SK-N-SH treated with all-trans-retinoic acid at 6 μM for 48 hours (cell line): ENCODE measurements at regions not wholly inside any gene's neighbourhood (a gene's known extent, or its start where the extent isn't known, plus 50 kb on each side); places are given as distances from the start of the nearest gene placed in this dataset.

Source experiments
- CREB5 ChIP-seq: fragments of 250-450 bp; sonication (Bioruptor Pico); IDR thresholded peaks from 2 replicates; pipeline ENCODE4 v1.5.1; 2020; ENCODE audit warnings: low read depth, mild to moderate bottlenecking, moderate library complexity
- CSRNP3 ChIP-seq: fragments of 250-450 bp; sonication (Bioruptor Pico); IDR thresholded peaks from 2 replicates; pipeline ENCODE4 v1.5.1; 2021; ENCODE audit warnings: mild to moderate bottlenecking, moderate library complexity
- PPARA ChIP-seq: fragments of 250-450 bp; sonication (Bioruptor Pico); IDR thresholded peaks from 2 replicates; pipeline ENCODE4 v1.5.0; 2020; ENCODE audit warnings: mild to moderate bottlenecking, borderline replicate concordance
- SNAI2 ChIP-seq: fragments of 250-450 bp; sonication (Bioruptor Pico); IDR thresholded peaks from 2 replicates; pipeline ENCODE4 v1.5.0; 2020; ENCODE audit warnings: mild to moderate bottlenecking, moderate library complexity
- TOX ChIP-seq: fragments of 250-450 bp; sonication (Bioruptor Pico); IDR thresholded peaks from 2 replicates; pipeline ENCODE4 v1.8.0; 2021; ENCODE audit warnings: mild to moderate bottlenecking, moderate library complexity, borderline replicate concordance
- ZFP3 ChIP-seq: fragments of 250-450 bp; sonication (Bioruptor Pico); IDR thresholded peaks from 2 replicates; pipeline ENCODE4 v1.5.0; 2020; ENCODE audit warnings: mild to moderate bottlenecking, moderate library complexity
- TF ChIP-seq, protein P1 (sequence below): fragments of 250-450 bp; sonication (Bioruptor Pico); IDR thresholded peaks from 2 replicates; pipeline ENCODE4 v1.5.0; 2020; ENCODE audit warnings: mild to moderate bottlenecking, moderate library complexity
- TF ChIP-seq, protein P2 (sequence below): fragments of 250-450 bp; sonication (Bioruptor Pico); IDR thresholded peaks from 2 replicates; pipeline ENCODE4 v1.8.0; 2020; ENCODE audit warnings: mild to moderate bottlenecking, moderate library complexity, borderline replicate concordance

DNA sequence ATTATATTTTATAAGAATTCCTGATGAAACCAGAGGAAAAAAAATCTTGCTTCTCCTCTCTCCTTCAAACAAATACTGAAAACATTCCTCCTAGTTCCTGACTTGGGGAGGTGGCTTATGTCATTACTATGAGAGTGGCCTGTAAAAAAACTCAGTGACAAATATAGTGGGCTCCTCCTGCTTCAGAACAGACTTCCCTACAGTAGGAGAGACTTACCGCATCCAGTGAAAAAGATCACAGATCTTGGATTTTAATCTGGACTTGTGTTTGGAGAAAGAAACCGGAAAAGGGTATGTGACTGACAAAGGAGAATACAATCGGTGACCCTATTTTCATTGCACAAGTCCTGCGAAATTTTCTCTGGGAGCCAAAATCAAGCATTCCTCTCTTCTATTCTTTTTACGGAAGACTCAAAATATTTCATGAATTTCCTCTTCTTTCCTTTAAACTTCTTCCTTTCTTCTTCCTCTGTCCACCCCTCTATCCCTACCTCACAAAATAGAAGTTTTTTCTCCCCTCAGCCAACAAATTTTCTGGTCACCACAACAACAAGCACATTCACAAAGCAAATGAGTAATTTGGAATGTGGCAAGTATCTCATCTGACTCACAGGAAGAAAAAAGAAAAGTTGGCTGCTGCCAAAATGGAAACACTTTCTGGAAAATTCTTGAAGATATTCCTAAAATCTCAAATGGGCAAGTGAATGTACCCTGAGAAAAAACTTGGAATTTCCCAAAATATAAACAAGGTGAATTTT lies 185.1 kb upstream of the CDKN3 start:
- TF ChIP-seq ZFP3 (CRISPR knock-in tag) (no peak), SNAI2 (no peak), CSRNP3 (CRISPR knock-in tag) (no peak), PPARA (CRISPR knock-in tag) (no peak), TOX (CRISPR knock-in tag) (no peak), CREB5 (no peak)
- TF ChIP-seq, protein P1, sequence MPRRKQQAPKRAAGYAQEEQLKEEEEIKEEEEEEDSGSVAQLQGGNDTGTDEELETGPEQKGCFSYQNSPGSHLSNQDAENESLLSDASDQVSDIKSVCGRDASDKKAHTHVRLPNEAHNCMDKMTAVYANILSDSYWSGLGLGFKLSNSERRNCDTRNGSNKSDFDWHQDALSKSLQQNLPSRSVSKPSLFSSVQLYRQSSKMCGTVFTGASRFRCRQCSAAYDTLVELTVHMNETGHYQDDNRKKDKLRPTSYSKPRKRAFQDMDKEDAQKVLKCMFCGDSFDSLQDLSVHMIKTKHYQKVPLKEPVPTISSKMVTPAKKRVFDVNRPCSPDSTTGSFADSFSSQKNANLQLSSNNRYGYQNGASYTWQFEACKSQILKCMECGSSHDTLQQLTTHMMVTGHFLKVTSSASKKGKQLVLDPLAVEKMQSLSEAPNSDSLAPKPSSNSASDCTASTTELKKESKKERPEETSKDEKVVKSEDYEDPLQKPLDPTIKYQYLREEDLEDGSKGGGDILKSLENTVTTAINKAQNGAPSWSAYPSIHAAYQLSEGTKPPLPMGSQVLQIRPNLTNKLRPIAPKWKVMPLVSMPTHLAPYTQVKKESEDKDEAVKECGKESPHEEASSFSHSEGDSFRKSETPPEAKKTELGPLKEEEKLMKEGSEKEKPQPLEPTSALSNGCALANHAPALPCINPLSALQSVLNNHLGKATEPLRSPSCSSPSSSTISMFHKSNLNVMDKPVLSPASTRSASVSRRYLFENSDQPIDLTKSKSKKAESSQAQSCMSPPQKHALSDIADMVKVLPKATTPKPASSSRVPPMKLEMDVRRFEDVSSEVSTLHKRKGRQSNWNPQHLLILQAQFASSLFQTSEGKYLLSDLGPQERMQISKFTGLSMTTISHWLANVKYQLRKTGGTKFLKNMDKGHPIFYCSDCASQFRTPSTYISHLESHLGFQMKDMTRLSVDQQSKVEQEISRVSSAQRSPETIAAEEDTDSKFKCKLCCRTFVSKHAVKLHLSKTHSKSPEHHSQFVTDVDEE: no peak
- TF ChIP-seq, protein P2, sequence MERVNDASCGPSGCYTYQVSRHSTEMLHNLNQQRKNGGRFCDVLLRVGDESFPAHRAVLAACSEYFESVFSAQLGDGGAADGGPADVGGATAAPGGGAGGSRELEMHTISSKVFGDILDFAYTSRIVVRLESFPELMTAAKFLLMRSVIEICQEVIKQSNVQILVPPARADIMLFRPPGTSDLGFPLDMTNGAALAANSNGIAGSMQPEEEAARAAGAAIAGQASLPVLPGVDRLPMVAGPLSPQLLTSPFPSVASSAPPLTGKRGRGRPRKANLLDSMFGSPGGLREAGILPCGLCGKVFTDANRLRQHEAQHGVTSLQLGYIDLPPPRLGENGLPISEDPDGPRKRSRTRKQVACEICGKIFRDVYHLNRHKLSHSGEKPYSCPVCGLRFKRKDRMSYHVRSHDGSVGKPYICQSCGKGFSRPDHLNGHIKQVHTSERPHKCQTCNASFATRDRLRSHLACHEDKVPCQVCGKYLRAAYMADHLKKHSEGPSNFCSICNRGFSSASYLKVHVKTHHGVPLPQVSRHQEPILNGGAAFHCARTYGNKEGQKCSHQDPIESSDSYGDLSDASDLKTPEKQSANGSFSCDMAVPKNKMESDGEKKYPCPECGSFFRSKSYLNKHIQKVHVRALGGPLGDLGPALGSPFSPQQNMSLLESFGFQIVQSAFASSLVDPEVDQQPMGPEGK (CRISPR knock-in tag): no peak
